ENCODE measurements at regions not wholly inside any gene's neighbourhood (a gene's known extent, or its start where the extent isn't known, plus 50 kb on each side); places are given as distances from the start of the nearest gene placed in this dataset.

GRCh38 chr2:105180491-105180972 lies 61.0 kb upstream of the GPR45 start:
- intact Hi-C loops (cut with DNase I), result loop anchor here in 1 of 4 donors (5.0 kb wide), 1 partner anchor 58 kb away; no protein-coding TSS in a partner anchor
- DNase-seq (no peak), ATAC-seq (no peak)
- 77% methylated on average over 11 of the region's 11 CpGs for WGBS
- Histone ChIP-seq H3K27ac (ENCODE audit: low read length) (no peak overlapping the region), H3K4me1 (ENCODE audit: control insufficient read depth, insufficient read depth, low read length) (no peaks in the 10 kb centered on the region), H3K9me3 (ENCODE audit: control insufficient read depth, low read length) (no peaks in the 10 kb centered on the region), H3K4me3 (ENCODE audit: low read length) (no peak overlapping the region), H3K27me3 (ENCODE audit: control insufficient read depth, insufficient read depth) (no peaks in the 10 kb centered on the region)

- ATAC-seq (no peak), DNase-seq (no peak)
- Histone ChIP-seq H3K9me3 (ENCODE audit: control insufficient read depth, low read length) (no peaks in the 10 kb centered on the region), H3K4me3 (ENCODE audit: low read length) (no peak overlapping the region), H3K27ac (ENCODE audit: low read length) (no peak overlapping the region), H3K27me3 (ENCODE audit: control insufficient read depth, insufficient read depth) (no peaks in the 10 kb centered on the region), H3K4me1 (ENCODE audit: control insufficient read depth, insufficient read depth, low read length) (no peaks in the 10 kb centered on the region)
- WGBS, result 22% methylated on average over 6 of the region's 6 CpGs
- intact Hi-C loops (cut with DNase I), result loop anchor here in 1 of 4 donors (5.0 kb wide), 1 partner anchor 59 kb away; no protein-coding TSS in a partner anchor
Measured at GRCh38 chr2:105181282-105181681, 60.3 kb upstream of the GPR45 start.

- H3K4me1 ChIP-seq (ENCODE audit: control insufficient read depth, insufficient read depth, low read length), result no peaks in the 10 kb centered on the region
- no peak overlapping the region for H3K4me3 ChIP-seq (ENCODE audit: low read length)
- WGBS, result 84% methylated on average over 10 of the region's 10 CpGs
- H3K27ac ChIP-seq (ENCODE audit: low read length), result no peak overlapping the region
- ATAC-seq, result no peak
- DNase-seq, result no peak
- no peaks in the 10 kb centered on the region for H3K9me3 ChIP-seq (ENCODE audit: control insufficient read depth, low read length)
- H3K27me3 ChIP-seq (ENCODE audit: control insufficient read depth, insufficient read depth), result peaks cover 2% of the 10 kb centered on the region
- intact Hi-C loops (cut with DNase I), result loop anchor here in 1 of 4 donors (5.0 kb wide), 1 partner anchor 61 kb away; no protein-coding TSS in a partner anchor
Measured at GRCh38 chr2:105183555-105184323, 57.8 kb upstream of the GPR45 start.

- ATAC-seq (no peak), DNase-seq (no peak)
- 83% methylated on average over 8 of the region's 8 CpGs for WGBS
- no peak overlapping the region for H3K4me3 ChIP-seq (ENCODE audit: low read length)
- H3K27me3 ChIP-seq (ENCODE audit: control insufficient read depth, insufficient read depth), result peaks cover 2% of the 10 kb centered on the region
- intact Hi-C loops (cut with DNase I), result loop anchor here in 1 of 4 donors (5.0 kb wide), 1 partner anchor 62 kb away; no protein-coding TSS in a partner anchor
- H3K4me1 ChIP-seq (ENCODE audit: control insufficient read depth, insufficient read depth, low read length), result no peaks in the 10 kb centered on the region
- no peak overlapping the region for H3K27ac ChIP-seq (ENCODE audit: low read length)
- H3K9me3 ChIP-seq (ENCODE audit: control insufficient read depth, low read length), result no peaks in the 10 kb centered on the region
Measured at GRCh38 chr2:105184420-105184819, 57.1 kb upstream of the GPR45 start.

- Histone ChIP-seq H3K4me3 (ENCODE audit: low read length) (no peak overlapping the region), H3K4me1 (ENCODE audit: control insufficient read depth, insufficient read depth, low read length) (no peaks in the 10 kb centered on the region), H3K9me3 (ENCODE audit: control insufficient read depth, low read length) (no peaks in the 10 kb centered on the region), H3K27me3 (ENCODE audit: control insufficient read depth, insufficient read depth) (peaks cover 2% of the 10 kb centered on the region), H3K27ac (ENCODE audit: low read length) (no peak overlapping the region)
- WGBS, result 58% methylated on average over 6 of the region's 6 CpGs
- intact Hi-C loops (cut with DNase I), result no loop called here
- DNase-seq (no peak), ATAC-seq (no peak)
Measured at GRCh38 chr2:105186967-105187498, 54.5 kb upstream of the GPR45 start.

- DNase-seq, result no peak
- intact Hi-C loops (cut with DNase I), result no loop called here
- peaks cover 2% of the 10 kb centered on the region for H3K27me3 ChIP-seq (ENCODE audit: control insufficient read depth, insufficient read depth)
- WGBS, result 55% methylated on average over 7 of the region's 7 CpGs
- no peak overlapping the region for H3K27ac ChIP-seq (ENCODE audit: low read length)
- no peaks in the 10 kb centered on the region for H3K4me1 ChIP-seq (ENCODE audit: control insufficient read depth, insufficient read depth, low read length)
- no peak for ATAC-seq
- H3K9me3 ChIP-seq (ENCODE audit: control insufficient read depth, low read length), result no peaks in the 10 kb centered on the region
- H3K4me3 ChIP-seq (ENCODE audit: low read length), result no peak overlapping the region
Measured at GRCh38 chr2:105187531-105187930, 54.0 kb upstream of the GPR45 start.

GRCh38 chr2:105188343-105188742 lies 53.2 kb upstream of the GPR45 start:
- Histone ChIP-seq H3K27ac (ENCODE audit: low read length) (no peak overlapping the region), H3K9me3 (ENCODE audit: control insufficient read depth, low read length) (no peaks in the 10 kb centered on the region), H3K27me3 (ENCODE audit: control insufficient read depth, insufficient read depth) (peaks cover 2% of the 10 kb centered on the region), H3K4me1 (ENCODE audit: control insufficient read depth, insufficient read depth, low read length) (no peaks in the 10 kb centered on the region), H3K4me3 (ENCODE audit: low read length) (no peak overlapping the region)
- ATAC-seq (no peak), DNase-seq (no peak)
- 82% methylated on average over 4 of the region's 4 CpGs for WGBS
- intact Hi-C loops (cut with DNase I), result no loop called here
